Psoas muscle (tissue), 7 donors: ENCODE measurements at regions not wholly inside any gene's neighbourhood (a gene's known extent, or its start where the extent isn't known, plus 50 kb on each side); places are given as distances from the start of the nearest gene placed in this dataset.
"Not testable (repeated sequence)": the region's sequence is repeated elsewhere in the genome, so short reads cannot be mapped to it uniquely, and the experiment has no call there.

Experiments used
- ATAC-seq, 4 donors: fragments of 200-7000 bp; cut with Tn5 transposase; one replicate each; pipeline ENCODE4 v1.9.1; 2020; ENCODE audit warnings: moderate library complexity in 3 of 4, mild to moderate bottlenecking in 2 of 4
- DNase-seq, 2 donors: peaks; one replicate each; pipeline ENCODE4 v3.0.0-alpha.2; 2020
- H3K27ac ChIP-seq: fragments of 200-600 bp; one replicate; pipeline ENCODE4 v1.8.0; 2022
- H3K27me3 ChIP-seq, 3 donors: fragments of 200-600 bp in 1 of 3; one replicate each; pipeline versions ENCODE4 v1.6.1 to v1.8.0; 2013 to 2022; ENCODE audit warnings: low read length in 2 of 3, mild to moderate bottlenecking in 2 of 3, moderate library complexity in 1 of 3; ENCODE audit not compliant: insufficient read depth in 3 of 3
- H3K36me3 ChIP-seq, 2 donors: fragments of 200-600 bp in 1 of 2; one replicate each; pipeline versions ENCODE4 v1.6.1 to v1.8.0; 2013 to 2022; ENCODE audit warnings: low read depth in 1 of 2, mild to moderate bottlenecking in 1 of 2, moderate library complexity in 1 of 2; ENCODE audit not compliant: insufficient read depth in 1 of 2
- H3K4me1 ChIP-seq: fragments of 200-600 bp; one replicate; pipeline ENCODE4 v1.8.0; 2022
- H3K4me3 ChIP-seq: fragments of 200-600 bp; one replicate; pipeline ENCODE4 v1.8.0; 2022; ENCODE audit warnings: mild to moderate bottlenecking
- H3K9me3 ChIP-seq: fragments of 200-600 bp; one replicate; pipeline ENCODE4 v1.8.0; 2022
- WGBS, 3 donors: extraction: QIAGEN DNeasy Blood & Tissue Kit; methylation state at CpG; one replicate each; pipeline versions ENCODE4 v1.1.6 to v1.1.7; 2013; 5-methylcytosine and 5-hydroxymethylcytosine counted together
- intact Hi-C, 2 donors: fragments of 100-400 bp; cut with DNase I; formaldehyde crosslinking; loops; one replicate each; pipeline versions ENCODE4 v1.11.0 to v1.14.2; 2022
- TF ChIP-seq, protein P1 (sequence below): fragments of 200-600 bp; IDR thresholded peaks from one replicate; pipeline ENCODE4 v1.8.0; 2022; ENCODE audit warnings: antibody characterized with exemption
- donor health status: healthy with polysubstance abuse.
- donor health status: DM: no; HTN: no; CAD: no; lungs with moderate emphysema.
- donor health status: Bipolar disorder and iron deficiency.
- donor health status: healthy.
- donor health status: DM: yes; HTN: yes; CAD: no.
- donor health status: DM: no; HTN: no; CAD: no.
- donor health status: DM: yes; HTN: yes; CAD: no.

DNA sequence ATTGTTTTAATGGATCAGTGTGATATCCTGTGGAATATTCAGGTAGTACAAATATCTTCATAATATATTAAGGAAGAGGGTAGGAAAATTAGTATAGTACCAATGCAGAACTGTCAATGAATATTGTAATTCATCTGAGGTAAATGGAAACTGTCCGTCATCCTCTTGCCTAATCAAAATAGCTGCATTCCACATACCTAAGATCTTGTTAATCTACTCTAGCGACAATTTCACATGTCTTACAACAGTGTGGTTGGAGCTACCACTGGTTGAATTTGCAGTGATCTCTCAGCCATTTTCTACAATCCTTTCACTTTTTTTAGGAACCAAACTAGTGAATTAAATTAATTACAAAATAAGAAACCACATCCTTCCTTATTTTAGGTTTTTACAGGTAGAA is 117.5 kb downstream of the PCDH18 start:
- intact Hi-C loops: no loop called here
- Histone ChIP-seq H3K27ac (no peak overlapping the region), H3K9me3 (no peaks in the 10 kb centered on the region), H3K36me3 (no peaks in the 10 kb centered on the region), H3K4me1 (no peaks in the 10 kb centered on the region), H3K4me3 (no peak overlapping the region), H3K27me3 (peaks cover 0 to 3% (median 0%) of the 10 kb centered on the region in 3 donors)
- ATAC-seq (no peak), DNase-seq (no peak)
- TF ChIP-seq, protein P1, sequence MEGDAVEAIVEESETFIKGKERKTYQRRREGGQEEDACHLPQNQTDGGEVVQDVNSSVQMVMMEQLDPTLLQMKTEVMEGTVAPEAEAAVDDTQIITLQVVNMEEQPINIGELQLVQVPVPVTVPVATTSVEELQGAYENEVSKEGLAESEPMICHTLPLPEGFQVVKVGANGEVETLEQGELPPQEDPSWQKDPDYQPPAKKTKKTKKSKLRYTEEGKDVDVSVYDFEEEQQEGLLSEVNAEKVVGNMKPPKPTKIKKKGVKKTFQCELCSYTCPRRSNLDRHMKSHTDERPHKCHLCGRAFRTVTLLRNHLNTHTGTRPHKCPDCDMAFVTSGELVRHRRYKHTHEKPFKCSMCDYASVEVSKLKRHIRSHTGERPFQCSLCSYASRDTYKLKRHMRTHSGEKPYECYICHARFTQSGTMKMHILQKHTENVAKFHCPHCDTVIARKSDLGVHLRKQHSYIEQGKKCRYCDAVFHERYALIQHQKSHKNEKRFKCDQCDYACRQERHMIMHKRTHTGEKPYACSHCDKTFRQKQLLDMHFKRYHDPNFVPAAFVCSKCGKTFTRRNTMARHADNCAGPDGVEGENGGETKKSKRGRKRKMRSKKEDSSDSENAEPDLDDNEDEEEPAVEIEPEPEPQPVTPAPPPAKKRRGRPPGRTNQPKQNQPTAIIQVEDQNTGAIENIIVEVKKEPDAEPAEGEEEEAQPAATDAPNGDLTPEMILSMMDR: no peak
- 93 to 96% (median 96%) methylated on average over 2 of the region's 2 CpGs for WGBS, 3 donors

DNA sequence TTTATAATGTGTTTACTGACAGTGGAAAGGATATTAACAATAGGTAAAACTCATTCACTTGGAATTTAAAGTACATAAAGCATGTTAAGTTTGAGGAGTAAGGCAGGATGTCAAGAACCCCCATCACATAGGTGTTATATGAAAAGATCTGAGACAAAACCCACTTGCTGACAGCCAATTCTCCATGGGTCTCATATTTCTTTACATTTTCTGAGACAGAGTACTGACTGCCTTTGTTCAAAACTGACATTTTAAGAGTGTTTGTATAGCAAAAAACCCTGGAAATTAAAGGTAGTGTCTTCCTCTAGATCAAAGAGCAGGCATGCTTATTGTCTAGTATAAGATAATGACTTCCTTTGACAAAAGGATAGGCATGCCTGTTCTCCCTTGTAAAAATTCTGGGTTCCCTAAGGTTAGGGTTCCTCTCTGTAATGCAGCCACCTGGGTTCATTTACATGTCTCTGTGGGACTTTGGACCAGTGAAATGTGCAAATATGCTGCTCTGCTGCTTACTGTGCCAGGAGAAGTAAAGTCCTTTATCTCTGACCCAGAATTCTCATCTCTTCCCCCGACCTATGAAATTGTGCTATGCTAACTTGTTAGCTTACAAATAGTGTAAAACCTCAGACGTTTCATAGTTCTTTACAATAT is 123.6 kb downstream of the PCDH18 start:
- TF ChIP-seq, protein P1: no peak

DNA sequence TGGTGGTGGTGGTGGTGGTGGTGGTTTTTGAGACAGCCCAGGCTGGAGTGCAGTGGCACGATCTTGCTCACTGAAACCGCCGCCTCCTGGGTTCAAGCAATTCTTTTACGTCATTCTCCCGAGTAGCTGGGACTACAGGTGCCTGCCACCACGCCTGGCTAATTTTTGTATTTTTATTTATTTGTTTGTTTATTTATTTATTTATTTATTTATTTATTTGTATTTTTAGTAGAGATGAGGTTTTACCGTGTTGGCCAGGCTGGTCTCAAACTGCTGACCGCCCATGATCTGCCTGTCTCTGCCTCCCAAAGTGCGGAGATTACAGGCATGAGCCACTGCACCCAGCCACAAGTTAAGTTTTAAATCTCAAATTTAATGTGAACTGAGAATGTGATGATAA is 126.5 kb downstream of the PCDH18 start:
- H3K9me3 ChIP-seq, H3K4me3 ChIP-seq, H3K4me1 ChIP-seq, DNase-seq, intact Hi-C loops, H3K27ac ChIP-seq, ATAC-seq, H3K27me3 ChIP-seq, H3K36me3 ChIP-seq: not testable (repeated sequence)
- WGBS, 3 donors: 94 to 98% (median 95%) methylated on average over 9 of the region's 9 CpGs

More for the DNA sequence above, 123.6 kb downstream of the PCDH18 start:
- H3K4me3 ChIP-seq: no peak overlapping the region
- DNase-seq (no peak), ATAC-seq (no peak)
- no peaks in the 10 kb centered on the region for H3K36me3 ChIP-seq
- H3K4me1 ChIP-seq: no peaks in the 10 kb centered on the region
- intact Hi-C loops: no loop called here
- 50 to 54% (median 51%) methylated on average over 2 of the region's 2 CpGs for WGBS, 3 donors
- no peaks in the 10 kb centered on the region for H3K27me3 ChIP-seq
- H3K27ac ChIP-seq: no peak overlapping the region
- no peaks in the 10 kb centered on the region for H3K9me3 ChIP-seq

DNA sequence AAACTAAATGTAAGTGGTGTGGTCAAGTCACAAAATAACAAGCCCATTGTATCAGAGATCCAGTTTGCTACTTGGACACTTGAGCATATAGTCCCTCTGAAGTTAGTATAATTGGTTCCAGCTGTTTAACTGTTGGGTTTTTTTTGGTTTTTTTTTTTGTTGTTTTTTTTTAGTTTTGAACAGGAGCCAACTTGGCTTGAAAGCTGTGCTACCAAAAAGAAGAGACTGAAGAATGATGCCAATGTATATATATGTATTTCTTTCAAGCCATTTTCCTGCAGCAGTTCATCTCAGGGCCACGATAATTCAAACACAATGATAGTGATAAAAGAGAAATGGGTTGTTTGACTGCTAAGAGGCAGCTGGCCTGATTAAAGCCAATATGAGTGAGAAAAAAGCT is 138.3 kb downstream of the PCDH18 start:
- TF ChIP-seq, protein P1: no peak
- ATAC-seq (no peak), DNase-seq (no peak)
- WGBS, 3 donors: 68 to 81% (median 69%) methylated on average over 1 of the region's 1 CpG
- Histone ChIP-seq H3K27ac (no peak overlapping the region), H3K9me3 (no peaks in the 10 kb centered on the region), H3K27me3 (no peaks in the 10 kb centered on the region), H3K36me3 (no peaks in the 10 kb centered on the region), H3K4me3 (no peak overlapping the region), H3K4me1 (no peaks in the 10 kb centered on the region)
- intact Hi-C loops: no loop called here

DNA sequence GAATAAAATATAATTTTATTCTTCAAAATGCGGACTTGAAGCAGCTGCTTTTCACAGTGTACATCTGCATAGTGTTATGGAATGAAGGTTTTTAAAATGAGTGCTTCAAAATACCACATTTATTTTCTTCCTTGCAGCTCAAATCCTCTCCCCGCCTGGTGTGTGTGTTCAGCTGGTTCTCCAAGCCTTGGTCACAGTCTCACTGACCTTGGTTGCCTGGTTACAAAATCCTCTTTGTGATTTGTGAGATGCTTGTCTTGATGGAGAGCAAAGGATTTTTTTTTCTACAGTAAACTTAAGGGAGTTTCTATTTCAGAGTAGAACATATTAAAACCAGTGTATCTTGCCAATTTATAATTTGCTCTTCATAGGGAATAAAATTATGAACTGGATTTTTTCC is 139.2 kb downstream of the PCDH18 start:
- WGBS, 3 donors: 32 to 53% (median 38%) methylated on average over 2 of the region's 2 CpGs
- no peaks in the 10 kb centered on the region for H3K27me3 ChIP-seq
- H3K4me1 ChIP-seq: no peaks in the 10 kb centered on the region
- intact Hi-C loops: no loop called here
- ATAC-seq (no peak), DNase-seq (no peak)
- no peaks in the 10 kb centered on the region for H3K36me3 ChIP-seq
- no peaks in the 10 kb centered on the region for H3K9me3 ChIP-seq
- no peak overlapping the region for H3K27ac ChIP-seq
- TF ChIP-seq, protein P1: no peak
- H3K4me3 ChIP-seq: no peak overlapping the region
